RWPE1 (cell line): ENCODE measurements at regions not wholly inside any gene's neighbourhood (a gene's known extent, or its start where the extent isn't known, plus 50 kb on each side); places are given as distances from the start of the nearest gene placed in this dataset.

ENCODE experiments used
- CTCF ChIA-PET: fragments of 350-600 bp; sonication (Branson Sonifier 250); formaldehyde crosslinking; extraction: SDS; loops from one replicate; lab custom pipeline; 2021; lab: Yijun Ruan, JAX
- POLR2A ChIA-PET: fragments of 400-600 bp; formaldehyde crosslinking; extraction: SDS; loops from one replicate; lab custom pipeline; 2020; ENCODE audit warnings: antibody characterized with exemption; ENCODE audit not compliant: low non-redundant PET; lab: Yijun Ruan, JAX
- DNase-seq: peaks from one replicate; pipeline ENCODE4 v3.0.0; 2012; ENCODE audit warnings: low spot score
- H3K27ac ChIP-seq: fragments of 450-650 bp; 2 replicates; pipeline ENCODE4 v1.5.1; 2017
- CTCF ChIP-seq: fragments of 450-650 bp; conservative IDR thresholded peaks from 2 replicates; pipeline ENCODE4 v1.5.1; 2017; ENCODE audit warnings: low read depth, mild to moderate bottlenecking

- TF ChIP-seq CTCF: no peak
- POLR2A ChIA-PET: no interaction called here
- no peak for DNase-seq
- CTCF ChIA-PET: interaction anchor here (1.1 kb wide), 3 partner anchors 9 to 172 kb away, joined by 3 to 6 read pairs (median 4); no protein-coding TSS in a partner anchor
- no peak overlapping the region for H3K27ac ChIP-seq
These were observed 77.3 kb upstream of the KCNJ15 start for GRCh38 chr21:38179511-38179910.

GRCh38 chr21:38181096-38181495, 75.7 kb upstream of the KCNJ15 start:
- no peak overlapping the region for H3K27ac ChIP-seq
- DNase-seq: no peak
- no peak for TF ChIP-seq CTCF
- ChIA-PET POLR2A (no interaction called here), CTCF (interaction anchor here (1.1 to 1.2 kb wide), 2 partner anchors 10 to 171 kb away, joined by 4 to 5 read pairs; no protein-coding TSS in a partner anchor)

GRCh38 chr21:38182370-38182985, 74.3 kb upstream of the KCNJ15 start:
- CTCF ChIA-PET: no interaction called here
- no peak for DNase-seq
- POLR2A ChIA-PET: no interaction called here
- TF ChIP-seq CTCF: no peak
- no peak overlapping the region for H3K27ac ChIP-seq

GRCh38 chr21:38183961-38184360, 72.8 kb upstream of the KCNJ15 start:
- no peak overlapping the region for H3K27ac ChIP-seq
- POLR2A ChIA-PET: no interaction called here
- DNase-seq: no peak
- CTCF ChIA-PET: interaction anchor here (0.7 kb wide), 1 partner anchor 358 kb away, joined by 5 read pairs; no protein-coding TSS in a partner anchor
- TF ChIP-seq CTCF: no peak

- ChIA-PET POLR2A (no interaction called here), CTCF (no interaction called here)
- DNase-seq: no peak
- no peak overlapping the region for H3K27ac ChIP-seq
- TF ChIP-seq CTCF: no peak
These were observed 70.0 kb upstream of the KCNJ15 start for GRCh38 chr21:38186661-38187270.

- ChIA-PET CTCF (interaction anchor here (0.7 kb wide), 1 partner anchor 1759 kb away, joined by 3 read pairs; no protein-coding TSS in a partner anchor), POLR2A (no interaction called here)
- no peak for DNase-seq
- H3K27ac ChIP-seq: no peak overlapping the region
- no peak for TF ChIP-seq CTCF
These were observed 68.8 kb upstream of the KCNJ15 start for GRCh38 chr21:38188037-38188436.
